MM.1S (cell line): ENCODE measurements at regions not wholly inside any gene's neighbourhood (a gene's known extent, or its start where the extent isn't known, plus 50 kb on each side); places are given as distances from the start of the nearest gene placed in this dataset.
"Not testable (repeated sequence)": the region's sequence is repeated elsewhere in the genome, so short reads cannot be mapped to it uniquely, and the experiment has no call there.

ENCODE experiments used
- CTCF ChIP-seq: fragments of 300-600 bp; sonication (generic); IDR thresholded peaks from 2 replicates; pipeline ENCODE4 v1.5.1; 2016; ENCODE audit warnings: antibody characterized with exemption, low read length, mixed read lengths
- EZH2 ChIP-seq: fragments of 300-600 bp; sonication (generic); optimal IDR thresholded peaks from 2 replicates; pipeline ENCODE3; 2017; ENCODE audit warnings: low read depth, mild to moderate bottlenecking, antibody characterized with exemption, low read length, mixed read lengths

GRCh38 chr5:126155298-126155697 is 267.9 kb upstream of the GRAMD2B start:
- TF ChIP-seq CTCF, EZH2: not testable (repeated sequence)
